ENCODE measurements at regions not wholly inside any gene's neighbourhood (a gene's known extent, or its start where the extent isn't known, plus 50 kb on each side); places are given as distances from the start of the nearest gene placed in this dataset.

DNA sequence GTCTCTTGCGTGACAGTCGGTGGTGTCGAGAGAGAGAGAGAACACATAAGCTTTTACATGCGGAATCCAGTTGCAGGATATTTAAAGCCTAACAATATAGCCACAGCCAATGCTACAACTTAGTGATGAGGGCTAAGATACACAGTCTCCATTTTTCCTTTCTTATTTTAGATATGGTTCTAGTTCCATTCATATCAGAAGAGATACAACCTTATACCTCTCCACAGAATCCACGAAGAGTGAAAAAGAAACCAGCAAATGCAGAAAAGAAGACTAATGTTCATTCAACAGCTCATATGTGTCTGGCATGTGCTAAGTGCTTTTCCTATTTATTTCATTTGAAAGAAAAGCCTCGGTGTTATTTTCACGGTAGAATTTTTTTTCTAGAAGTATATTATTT, 249.0 kb upstream of the SLITRK1 start:
- TF ChIP-seq FOS (IDR thresholded peaks at IDR 0.05; ENCODE audit: low read depth, low read length): no peak
- no peak overlapping the region for H3K23ac ChIP-seq (ENCODE audit: low read depth, low read length)
- H2AFZ ChIP-seq (replicated peaks; ENCODE audit: low read length, poor library complexity): no peak overlapping the region
- no peak overlapping the region for H2BK120ac ChIP-seq (ENCODE audit: low read depth, low read length)
- H3K4ac ChIP-seq (ENCODE audit: low read depth, low read length): no peak overlapping the region
- WGBS, 2 experiments (ENCODE audit: extremely low coverage in 2 of 2, insufficient read length in 1 of 2): no CpG with 5 or more reads among the region's 7 CpGs
- H3K4me1 ChIP-seq (ENCODE audit: control insufficient read depth, insufficient read depth, low read length): no peaks in the 10 kb centered on the region
- no peaks in the 10 kb centered on the region for H3K9me1 ChIP-seq (ENCODE audit: insufficient read depth, low read length)
- no peaks in the 10 kb centered on the region for H3K79me1 ChIP-seq (ENCODE audit: low read depth in 1 of 2, low read length in 2 of 2)
- H4K20me1 ChIP-seq (ENCODE audit: insufficient read depth, low read length): no peaks in the 10 kb centered on the region
- no peak overlapping the region for H3K56ac ChIP-seq (ENCODE audit: extremely low read depth, insufficient read depth, low read length)
- H3K18ac ChIP-seq (ENCODE audit: low read depth, low read length): no peak overlapping the region
- H3K27me3 ChIP-seq (ENCODE audit: control insufficient read depth, insufficient read depth, low read length): no peaks in the 10 kb centered on the region
- dilution Hi-C loops (cut with HindIII; ENCODE audit: low sequenced_read_pairs, unreplicated experiment): no loop called here
- H3K27ac ChIP-seq (ENCODE audit: insufficient read depth, low read length): no peak overlapping the region
- ATAC-seq (ENCODE audit: low read depth) (no peak), DNase-seq (no peak)
- no peak overlapping the region for H2BK15ac ChIP-seq (ENCODE audit: low read depth, low read length)
- no peak overlapping the region for H3K4me2 ChIP-seq (ENCODE audit: low read depth, low read length)
- no peak overlapping the region for H2BK5ac ChIP-seq (ENCODE audit: low read depth, low read length, poor library complexity, severe bottlenecking)
- H3K36me3 ChIP-seq (ENCODE audit: control insufficient read depth, insufficient read depth, low read length): no peaks in the 10 kb centered on the region
- BruUV-seq (replicated peaks): no TSS peak
- ChIA-PET CTCF (no interaction called here), POLR2A (ENCODE audit: unreplicated experiment) (no interaction called here)
- H4K8ac ChIP-seq (ENCODE audit: low read depth in 2 of 2, low read length in 2 of 2): no peak overlapping the region
- intact Hi-C loops (cut with micrococcal nuclease): no loop called here
- no peak overlapping the region for H3K4me3 ChIP-seq (ENCODE audit: insufficient read depth, low read depth, low read length)
- H3K14ac ChIP-seq (replicated peaks; ENCODE audit: low read depth, low read length): no peak overlapping the region
- H3K9ac ChIP-seq (ENCODE audit: low read depth, low read length): no peak overlapping the region
- H4K5ac ChIP-seq (ENCODE audit: low read depth, low read length): no peak overlapping the region
- no peak overlapping the region for H2BK20ac ChIP-seq (ENCODE audit: low read depth, low read length)
- H2AK9ac ChIP-seq (replicated peaks; ENCODE audit: low read depth, low read length, poor library complexity): no peak overlapping the region
- H4K91ac ChIP-seq (ENCODE audit: insufficient read depth, low read depth, low read length): no peak overlapping the region
- peaks cover 7% of the 10 kb centered on the region; the same call in 1 of the 2 replicates for H3K9me3 ChIP-seq (ENCODE audit: control insufficient read depth, insufficient read depth, low read length)
- H2AK5ac ChIP-seq (ENCODE audit: low read depth, low read length): no peak overlapping the region
- in situ Hi-C loops (cut with MboI; ENCODE audit: low sequenced_read_pairs): no loop called here

Data from IMR-90 (cell line).